AG04449 (cell line): ENCODE measurements at regions not wholly inside any gene's neighbourhood (a gene's known extent, or its start where the extent isn't known, plus 50 kb on each side); places are given as distances from the start of the nearest gene placed in this dataset.
"Not testable (repeated sequence)": the region's sequence is repeated elsewhere in the genome, so short reads cannot be mapped to it uniquely, and the experiment has no call there.

ENCODE experiments used
- CTCF ChIA-PET: fragments of 350-600 bp; formaldehyde crosslinking; extraction: SDS; loops from one replicate; lab custom pipeline; 2021; ENCODE audit warnings: antibody characterized with exemption; lab: Yijun Ruan, JAX
- POLR2A ChIA-PET: fragments of 400-600, 350-600 bp; formaldehyde crosslinking; extraction: SDS; loops from one replicate; lab custom pipeline; 2020; ENCODE audit warnings: antibody characterized with exemption, inconsistent platforms; lab: Yijun Ruan, JAX
- DNase-seq: peaks from one replicate; pipeline ENCODE4 v3.0.0-alpha.2; 2010; ENCODE audit warnings: low read depth, low spot score
- H3K4me3 ChIP-seq: 2 replicates; pipeline ENCODE4 v1.5.1; 2011; ENCODE audit warnings: low read depth, mild to moderate bottlenecking, control low read depth, low read length
- TF ChIP-seq, protein P1 (sequence below): IDR thresholded peaks from one replicate; pipeline ENCODE4 v1.5.1; 2011; ENCODE audit warnings: mild to moderate bottlenecking, moderate library complexity, low read length, control low read depth, inconsistent platforms; ENCODE audit not compliant: insufficient read depth; ENCODE audit errors: missing control alignments

DNA sequence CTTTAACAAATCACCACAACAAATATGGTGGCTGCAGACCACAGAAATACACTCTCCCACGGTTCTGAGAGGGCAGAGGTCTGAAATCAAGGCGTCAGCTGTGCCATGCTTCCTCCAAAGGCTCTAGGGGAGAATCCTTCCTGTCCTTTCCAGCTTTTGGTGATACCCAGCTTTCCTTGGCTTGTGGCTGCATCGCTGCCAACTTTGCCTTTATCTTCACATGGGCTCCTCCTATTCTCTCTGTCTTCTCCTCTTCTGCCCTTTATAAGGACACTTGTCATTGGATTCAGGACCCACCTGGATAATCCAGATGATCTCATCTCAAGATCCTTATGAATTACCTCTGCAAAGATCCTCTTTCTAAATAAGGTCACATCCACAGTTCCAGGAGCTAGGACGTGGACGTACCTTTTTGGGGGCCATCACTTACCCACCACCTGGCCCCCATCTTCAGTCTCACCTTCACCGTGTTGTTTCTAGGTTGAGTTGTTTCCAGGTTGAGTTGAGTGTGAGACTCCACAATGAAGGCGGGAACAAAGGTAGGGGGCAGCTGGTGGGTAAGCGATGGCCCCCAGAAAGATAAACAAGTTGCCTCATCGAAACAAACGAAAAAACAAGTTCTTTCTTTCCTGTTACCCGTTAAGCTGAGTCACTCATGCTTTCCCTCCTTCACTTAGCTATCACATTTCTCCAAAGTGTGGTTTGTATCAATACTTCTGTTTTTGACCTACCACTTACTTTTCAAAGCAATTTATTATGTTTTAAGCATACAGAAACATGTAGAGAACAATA, 68.9 kb upstream of the SLC22A16 start:
- no peak for DNase-seq
- TF ChIP-seq, protein P1, sequence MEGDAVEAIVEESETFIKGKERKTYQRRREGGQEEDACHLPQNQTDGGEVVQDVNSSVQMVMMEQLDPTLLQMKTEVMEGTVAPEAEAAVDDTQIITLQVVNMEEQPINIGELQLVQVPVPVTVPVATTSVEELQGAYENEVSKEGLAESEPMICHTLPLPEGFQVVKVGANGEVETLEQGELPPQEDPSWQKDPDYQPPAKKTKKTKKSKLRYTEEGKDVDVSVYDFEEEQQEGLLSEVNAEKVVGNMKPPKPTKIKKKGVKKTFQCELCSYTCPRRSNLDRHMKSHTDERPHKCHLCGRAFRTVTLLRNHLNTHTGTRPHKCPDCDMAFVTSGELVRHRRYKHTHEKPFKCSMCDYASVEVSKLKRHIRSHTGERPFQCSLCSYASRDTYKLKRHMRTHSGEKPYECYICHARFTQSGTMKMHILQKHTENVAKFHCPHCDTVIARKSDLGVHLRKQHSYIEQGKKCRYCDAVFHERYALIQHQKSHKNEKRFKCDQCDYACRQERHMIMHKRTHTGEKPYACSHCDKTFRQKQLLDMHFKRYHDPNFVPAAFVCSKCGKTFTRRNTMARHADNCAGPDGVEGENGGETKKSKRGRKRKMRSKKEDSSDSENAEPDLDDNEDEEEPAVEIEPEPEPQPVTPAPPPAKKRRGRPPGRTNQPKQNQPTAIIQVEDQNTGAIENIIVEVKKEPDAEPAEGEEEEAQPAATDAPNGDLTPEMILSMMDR = no peak
- POLR2A ChIA-PET = interaction anchor here (0.5 kb wide), 1 partner anchor 330 kb away, joined by 4 read pairs; no protein-coding TSS in a partner anchor
- H3K4me3 ChIP-seq = no peak overlapping the region
- CTCF ChIA-PET = no interaction called here

DNA sequence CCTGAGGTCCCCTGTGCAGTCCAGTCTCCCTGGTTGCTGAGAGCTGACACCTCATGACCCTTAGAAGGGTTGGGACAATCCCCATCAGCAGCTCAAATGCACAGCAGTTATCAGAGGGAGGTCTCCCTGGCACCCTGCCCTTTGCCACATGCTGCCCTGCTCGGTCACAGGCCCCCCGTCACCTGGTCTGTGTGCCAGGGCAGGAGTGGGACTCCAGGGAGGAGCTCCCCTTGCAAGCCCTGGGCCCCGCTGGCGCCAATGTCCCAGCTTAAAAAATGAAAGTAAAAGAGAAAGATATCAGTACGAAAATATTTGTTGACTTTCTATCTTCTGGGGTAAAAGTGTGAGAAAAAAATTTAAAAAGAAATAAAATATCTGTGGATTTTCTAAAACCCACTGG, 68.1 kb upstream of the SLC22A16 start:
- DNase-seq = no peak
- ChIA-PET CTCF (interaction anchor here (1.0 kb wide), 1 partner anchor 11 kb away, joined by 3 read pairs; no protein-coding TSS in a partner anchor), POLR2A (no interaction called here)
- TF ChIP-seq, protein P1 = no peak
- no peak overlapping the region for H3K4me3 ChIP-seq

DNA sequence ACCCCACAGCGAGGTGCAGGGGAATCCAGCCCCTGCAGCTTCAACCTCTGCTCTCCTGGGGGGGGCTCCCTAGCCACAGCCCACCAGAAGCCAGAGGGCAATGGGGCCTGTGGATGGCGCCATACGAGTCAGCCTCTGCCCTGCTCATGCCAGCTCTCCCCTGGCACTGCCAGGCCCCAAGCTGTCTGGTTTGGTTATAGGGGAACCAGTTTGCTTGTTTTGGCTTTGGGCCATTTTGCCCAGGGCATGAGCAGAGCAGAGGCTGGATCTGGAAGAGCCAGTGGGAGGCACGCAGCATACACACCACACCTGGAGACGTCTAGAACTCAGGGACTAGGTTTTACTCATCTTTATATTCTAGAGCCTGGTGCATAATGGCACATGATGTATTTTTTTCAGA, 66.7 kb upstream of the SLC22A16 start:
- DNase-seq = no peak
- POLR2A ChIA-PET = no interaction called here
- CTCF ChIA-PET = interaction anchor here (0.9 to 1.1 kb wide), 2 partner anchors 11 to 32 kb away, joined by 3 read pairs; no protein-coding TSS in a partner anchor
- H3K4me3 ChIP-seq = no peak overlapping the region
- TF ChIP-seq, protein P1 = no peak

DNA sequence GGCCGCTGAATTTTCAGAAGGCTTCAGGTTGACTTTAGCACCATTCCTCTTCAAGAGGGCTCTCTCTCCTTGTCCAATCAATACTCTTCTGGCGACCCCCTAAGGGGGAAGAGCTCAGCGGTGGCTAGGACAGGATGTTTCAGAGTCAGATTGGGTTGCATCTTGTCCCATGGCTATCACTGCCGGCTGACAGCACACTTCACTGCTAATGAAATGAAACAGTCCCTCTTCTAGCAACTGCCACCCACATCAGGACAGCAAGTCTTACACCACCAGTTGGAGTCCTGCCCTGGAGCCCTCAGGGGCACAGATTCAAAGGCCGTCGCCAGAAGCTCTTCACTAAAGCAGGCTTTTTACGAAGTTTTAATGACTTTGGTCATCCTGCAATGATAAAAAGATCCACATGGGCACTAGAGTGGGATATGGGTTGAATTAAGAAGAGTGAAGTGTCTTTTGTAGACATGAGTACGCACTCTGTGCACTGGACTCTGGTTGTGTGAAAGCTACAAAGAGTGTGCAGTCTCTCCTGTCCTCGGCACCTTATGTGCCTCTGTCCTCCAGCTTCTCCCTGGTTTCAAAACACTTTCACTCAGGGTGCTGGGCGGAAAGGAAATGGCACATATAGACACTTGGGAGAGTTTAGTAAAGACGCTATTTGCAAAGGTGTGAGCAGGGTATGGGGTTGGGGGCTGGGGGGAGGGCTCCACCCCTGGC, 66.1 kb upstream of the SLC22A16 start:
- H3K4me3 ChIP-seq = no peak overlapping the region
- CTCF ChIA-PET = interaction anchor here (0.8 to 1.1 kb wide), 4 partner anchors 9 to 78 kb away, joined by 3 to 4 read pairs (median 3); no protein-coding TSS in a partner anchor
- POLR2A ChIA-PET = interaction anchor here (1.1 kb wide), 1 partner anchor 416 kb away, joined by 3 read pairs; the partner anchor contains the start of gene GTF3C6
- no peak for DNase-seq
- TF ChIP-seq, protein P1 = no peak

DNA sequence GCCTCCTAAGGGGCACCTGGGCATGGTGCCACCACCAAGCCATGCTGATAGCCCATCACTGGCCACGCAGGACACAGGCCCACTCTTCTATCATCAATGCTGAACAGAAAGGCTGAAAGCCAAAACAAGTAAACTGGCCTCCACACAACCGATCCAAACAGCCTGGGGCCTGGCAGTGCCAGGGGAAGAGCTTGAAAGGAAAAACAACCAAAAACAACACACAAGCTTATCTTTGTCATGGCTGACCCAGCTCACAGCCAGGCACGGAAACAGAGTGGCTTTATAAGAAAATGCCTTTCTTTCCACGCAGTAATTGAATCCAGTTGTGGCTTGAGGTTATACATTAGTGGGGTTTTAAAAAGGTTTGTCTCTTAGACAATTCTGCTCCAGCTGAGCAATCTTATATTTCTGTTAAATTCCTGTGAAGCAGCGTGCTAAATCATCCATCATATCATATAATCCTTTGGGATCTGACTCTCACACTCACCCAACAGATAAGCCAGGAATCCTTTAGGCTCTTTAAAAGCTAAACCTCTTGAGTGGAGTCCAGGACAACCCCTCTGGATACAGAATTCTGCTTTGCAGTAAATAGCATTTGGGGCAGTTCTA, 65.4 kb upstream of the SLC22A16 start:
- no peak overlapping the region for H3K4me3 ChIP-seq
- DNase-seq = no peak
- ChIA-PET CTCF (interaction anchor here (0.8 to 1.2 kb wide), 5 partner anchors 10 to 78 kb away, joined by 3 to 4 read pairs (median 3); no protein-coding TSS in a partner anchor), POLR2A (interaction anchor here (1.1 kb wide), 1 partner anchor 417 kb away, joined by 3 read pairs; the partner anchor contains the start of gene GTF3C6)
- TF ChIP-seq, protein P1 = no peak

DNA sequence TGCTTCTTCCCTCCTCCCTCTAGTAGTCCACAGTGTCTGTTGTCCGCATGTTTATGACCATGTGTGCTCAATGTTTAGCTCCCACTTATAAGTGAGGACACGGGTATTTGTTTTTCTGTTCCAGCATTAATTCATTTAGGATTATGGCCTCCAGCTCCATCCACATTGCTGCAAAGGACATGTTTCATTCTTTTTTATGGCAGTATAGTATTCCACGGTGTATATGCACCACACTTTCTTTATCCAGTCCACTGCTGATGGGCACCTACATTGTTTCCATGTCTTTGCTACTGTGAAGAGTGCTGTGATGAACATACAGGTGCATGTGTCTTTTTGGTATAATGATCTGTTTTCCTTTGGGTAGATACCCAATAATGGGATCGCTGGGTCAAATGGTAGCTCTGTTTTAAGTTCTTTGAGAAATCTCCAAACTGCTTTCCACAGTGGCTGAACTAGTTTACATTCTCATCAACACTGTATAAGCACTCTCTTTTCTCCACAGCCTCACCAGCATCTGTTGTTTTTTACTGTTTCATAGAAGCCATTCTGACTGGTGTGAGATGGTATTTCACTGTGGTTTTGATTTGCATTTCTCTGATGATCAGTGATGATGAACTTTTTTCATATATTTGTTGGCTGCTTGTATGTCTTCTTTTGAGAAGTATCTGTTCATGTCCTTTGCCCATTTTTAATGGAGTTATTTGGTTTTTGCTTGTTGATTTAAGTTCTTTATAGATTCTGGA, 63.0 kb upstream of the SLC22A16 start:
- H3K4me3 ChIP-seq, DNase-seq, POLR2A ChIA-PET: not testable (repeated sequence)
- CTCF ChIA-PET = interaction anchor here (2.0 kb wide), 1 partner anchor 10 kb away, joined by 7 read pairs; no protein-coding TSS in a partner anchor
